Upper lobe of right lung (tissue), 1 donor: ENCODE measurements at regions not wholly inside any gene's neighbourhood (a gene's known extent, or its start where the extent isn't known, plus 50 kb on each side); places are given as distances from the start of the nearest gene placed in this dataset.
"Not testable (repeated sequence)": the region's sequence is repeated elsewhere in the genome, so short reads cannot be mapped to it uniquely, and the experiment has no call there.

Experiments
- ATAC-seq: fragments of 200-7000 bp; cut with Tn5 transposase; one replicate; pipeline ENCODE4 v1.9.1; 2020; ENCODE audit warnings: mild to moderate bottlenecking, moderate library complexity
- DNase-seq: peaks from one replicate; pipeline ENCODE4 v3.0.0-alpha.2; 2020
- H3K27ac ChIP-seq: fragments of 200-600 bp; one replicate; pipeline ENCODE4 v1.8.0; 2022
- H3K27me3 ChIP-seq: fragments of 200-600 bp; one replicate; pipeline ENCODE4 v1.8.0; 2022; ENCODE audit warnings: mild to moderate bottlenecking
- H3K36me3 ChIP-seq: fragments of 200-600 bp; one replicate; pipeline ENCODE4 v1.8.0; 2022
- H3K4me1 ChIP-seq: fragments of 200-600 bp; one replicate; pipeline ENCODE4 v1.8.0; 2022
- H3K4me3 ChIP-seq: fragments of 200-600 bp; one replicate; pipeline ENCODE4 v1.8.0; 2022; ENCODE audit warnings: mild to moderate bottlenecking
- H3K9me3 ChIP-seq: fragments of 200-600 bp; one replicate; pipeline ENCODE4 v1.8.0; 2022
- intact Hi-C: fragments of 100-400 bp; cut with DNase I; formaldehyde crosslinking; loops from one replicate; pipeline ENCODE4 v1.11.0; 2022
- TF ChIP-seq, protein P1 (sequence below): fragments of 200-600 bp; IDR thresholded peaks from one replicate; pipeline ENCODE4 v1.8.0; 2022; ENCODE audit warnings: antibody characterized with exemption
- donor health status: DM: no; HTN: yes; CAD: no; lungs with severe emphysema.

DNA sequence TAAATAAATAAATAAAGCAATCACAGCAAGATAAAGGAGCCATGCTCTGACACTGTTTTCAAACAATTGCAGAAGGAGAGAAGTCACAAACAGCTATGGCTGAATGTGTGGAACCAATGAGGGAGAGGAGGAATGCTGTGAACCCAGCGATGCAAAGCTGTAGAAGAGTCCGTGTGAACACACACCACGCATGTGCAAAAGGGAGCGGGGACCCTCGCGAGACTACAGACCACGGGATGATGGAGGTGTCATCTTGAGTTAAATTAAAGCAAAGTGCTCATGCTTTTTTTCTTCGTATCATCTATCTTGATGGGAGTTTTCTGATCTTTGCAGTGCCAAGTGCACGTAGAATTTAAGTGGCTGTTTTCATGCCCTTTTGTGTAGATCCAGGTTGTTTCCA, 123.8 kb upstream of the CDH5 start:
- intact Hi-C loops: no loop called here
- H3K36me3 ChIP-seq: no peaks in the 10 kb centered on the region
- H3K27ac ChIP-seq: no peak overlapping the region
- TF ChIP-seq, protein P1, sequence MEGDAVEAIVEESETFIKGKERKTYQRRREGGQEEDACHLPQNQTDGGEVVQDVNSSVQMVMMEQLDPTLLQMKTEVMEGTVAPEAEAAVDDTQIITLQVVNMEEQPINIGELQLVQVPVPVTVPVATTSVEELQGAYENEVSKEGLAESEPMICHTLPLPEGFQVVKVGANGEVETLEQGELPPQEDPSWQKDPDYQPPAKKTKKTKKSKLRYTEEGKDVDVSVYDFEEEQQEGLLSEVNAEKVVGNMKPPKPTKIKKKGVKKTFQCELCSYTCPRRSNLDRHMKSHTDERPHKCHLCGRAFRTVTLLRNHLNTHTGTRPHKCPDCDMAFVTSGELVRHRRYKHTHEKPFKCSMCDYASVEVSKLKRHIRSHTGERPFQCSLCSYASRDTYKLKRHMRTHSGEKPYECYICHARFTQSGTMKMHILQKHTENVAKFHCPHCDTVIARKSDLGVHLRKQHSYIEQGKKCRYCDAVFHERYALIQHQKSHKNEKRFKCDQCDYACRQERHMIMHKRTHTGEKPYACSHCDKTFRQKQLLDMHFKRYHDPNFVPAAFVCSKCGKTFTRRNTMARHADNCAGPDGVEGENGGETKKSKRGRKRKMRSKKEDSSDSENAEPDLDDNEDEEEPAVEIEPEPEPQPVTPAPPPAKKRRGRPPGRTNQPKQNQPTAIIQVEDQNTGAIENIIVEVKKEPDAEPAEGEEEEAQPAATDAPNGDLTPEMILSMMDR: no peak
- H3K9me3 ChIP-seq: no peaks in the 10 kb centered on the region
- DNase-seq: peak; percentile 5
- H3K27me3 ChIP-seq: no peaks in the 10 kb centered on the region
- no peaks in the 10 kb centered on the region for H3K4me1 ChIP-seq
- no peak for ATAC-seq
- no peak overlapping the region for H3K4me3 ChIP-seq

DNA sequence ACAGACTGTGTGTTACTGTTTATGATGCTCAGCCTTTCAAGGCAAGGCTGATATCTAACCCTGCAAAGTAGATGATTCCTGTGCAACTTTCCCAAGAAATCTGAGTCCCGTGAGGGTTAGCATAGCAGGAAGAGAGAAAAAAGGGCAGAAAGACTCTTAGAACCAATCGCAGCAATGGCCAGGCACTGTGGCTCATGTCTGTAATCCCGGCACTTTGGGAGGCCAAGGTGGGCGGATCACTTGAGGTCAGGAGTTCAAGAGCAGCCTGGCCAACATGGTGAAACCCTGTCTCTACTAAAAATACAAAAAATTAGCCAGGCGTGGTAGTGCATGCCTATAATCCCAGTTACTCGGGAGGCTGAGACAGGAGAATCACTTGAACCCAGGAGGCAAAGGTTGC, 124.3 kb upstream of the CDH5 start:
- DNase-seq: peak; percentile 11
- ATAC-seq: not testable (repeated sequence)

DNA sequence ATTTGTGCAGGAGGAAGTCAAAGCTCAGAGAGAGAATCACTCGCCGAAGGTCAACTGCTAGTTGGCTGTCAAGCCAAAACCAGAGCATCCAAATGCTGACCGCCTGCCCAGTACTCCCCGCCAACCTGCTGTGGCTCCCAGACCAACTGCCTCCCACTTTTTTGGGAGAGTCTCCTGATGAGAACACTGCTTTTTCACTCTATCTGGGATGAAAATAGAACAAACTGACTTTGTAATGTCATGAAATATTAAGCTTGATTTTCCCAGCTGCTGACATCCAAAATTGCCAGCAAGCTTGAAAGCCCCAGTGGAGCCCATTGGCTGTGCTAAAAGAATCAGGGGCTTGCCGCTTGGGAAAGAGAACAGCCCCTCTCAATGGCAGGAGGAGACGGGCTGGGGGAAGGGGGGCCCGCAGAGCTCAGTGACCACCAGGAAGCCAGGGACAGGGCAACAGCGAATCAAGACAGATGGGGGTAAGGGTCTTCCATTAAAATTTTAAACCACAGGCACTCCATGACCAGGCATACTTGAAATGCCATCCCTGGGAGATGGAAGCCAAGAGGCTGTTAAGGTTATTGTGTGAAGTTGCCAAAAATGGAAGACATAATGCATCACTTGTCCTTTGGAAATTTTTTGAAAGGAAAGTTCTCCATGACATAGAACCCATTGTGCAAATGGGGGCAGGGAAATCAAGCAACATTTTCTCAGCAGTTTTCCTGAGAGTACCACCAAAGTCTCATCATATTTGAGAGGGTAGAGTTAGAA, 125.7 kb upstream of the CDH5 start:
- no peak for DNase-seq
- H3K4me3 ChIP-seq: no peak overlapping the region
- H3K36me3 ChIP-seq: no peaks in the 10 kb centered on the region
- H3K9me3 ChIP-seq: no peaks in the 10 kb centered on the region
- no peak for ATAC-seq
- intact Hi-C loops: no loop called here
- no peak overlapping the region for H3K27ac ChIP-seq
- no peaks in the 10 kb centered on the region for H3K27me3 ChIP-seq
- TF ChIP-seq, protein P1: no peak
- no peaks in the 10 kb centered on the region for H3K4me1 ChIP-seq

More for the DNA sequence above, 124.3 kb upstream of the CDH5 start:
- H3K4me1 ChIP-seq, H3K27ac ChIP-seq, intact Hi-C loops, H3K9me3 ChIP-seq, H3K36me3 ChIP-seq, H3K27me3 ChIP-seq, H3K4me3 ChIP-seq: not testable (repeated sequence)

DNA sequence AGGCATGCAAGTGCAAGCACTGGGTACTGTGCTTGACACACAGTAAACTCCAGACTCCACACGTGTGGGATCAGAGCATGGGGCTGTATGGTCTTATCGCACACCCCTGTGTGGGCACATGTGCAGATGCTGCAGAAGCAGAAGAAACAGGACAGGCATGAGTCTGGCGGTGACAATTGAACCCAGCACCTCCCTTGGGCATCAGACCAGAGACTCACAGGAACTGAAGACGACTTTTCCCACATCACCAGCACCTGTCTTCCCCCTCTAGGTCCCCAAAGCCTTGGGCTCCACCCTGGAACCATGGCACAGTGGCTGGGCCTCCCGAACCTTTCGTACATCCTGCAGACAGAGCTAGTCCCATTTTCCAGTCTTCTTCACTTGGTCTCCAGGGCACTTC, 126.4 kb upstream of the CDH5 start:
- H3K27ac ChIP-seq: no peak overlapping the region
- no peaks in the 10 kb centered on the region for H3K9me3 ChIP-seq
- no peak overlapping the region for H3K4me3 ChIP-seq
- no peaks in the 10 kb centered on the region for H3K4me1 ChIP-seq
- intact Hi-C loops: no loop called here
- TF ChIP-seq, protein P1: no peak
- ATAC-seq (no peak), DNase-seq (peak; percentile 13)
- no peaks in the 10 kb centered on the region for H3K27me3 ChIP-seq
- H3K36me3 ChIP-seq: no peaks in the 10 kb centered on the region

DNA sequence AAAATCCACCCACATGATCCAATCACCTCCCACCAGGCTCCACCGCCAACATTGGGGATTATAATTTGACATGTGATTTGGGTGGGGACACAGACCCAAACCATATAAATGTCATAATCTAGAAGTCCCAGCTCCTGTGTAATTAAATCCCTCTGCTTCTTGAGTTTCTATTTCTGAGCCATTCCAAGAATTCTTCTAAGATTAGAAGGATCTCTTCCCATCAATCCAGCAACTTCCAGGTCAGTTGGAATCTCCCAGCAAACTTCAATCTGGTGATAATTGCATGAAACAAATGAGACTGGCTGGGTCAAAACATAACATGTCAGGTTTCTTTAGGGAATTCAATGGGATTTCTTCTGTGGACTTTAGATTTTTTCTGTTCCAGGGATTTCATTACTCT, 127.8 kb upstream of the CDH5 start:
- TF ChIP-seq, protein P1: no peak
- Histone ChIP-seq H3K4me3 (no peak overlapping the region), H3K4me1 (no peaks in the 10 kb centered on the region), H3K27ac (no peak overlapping the region), H3K27me3 (no peaks in the 10 kb centered on the region), H3K9me3 (no peaks in the 10 kb centered on the region), H3K36me3 (no peaks in the 10 kb centered on the region)
- ATAC-seq (no peak), DNase-seq (no peak)
- intact Hi-C loops: no loop called here

DNA sequence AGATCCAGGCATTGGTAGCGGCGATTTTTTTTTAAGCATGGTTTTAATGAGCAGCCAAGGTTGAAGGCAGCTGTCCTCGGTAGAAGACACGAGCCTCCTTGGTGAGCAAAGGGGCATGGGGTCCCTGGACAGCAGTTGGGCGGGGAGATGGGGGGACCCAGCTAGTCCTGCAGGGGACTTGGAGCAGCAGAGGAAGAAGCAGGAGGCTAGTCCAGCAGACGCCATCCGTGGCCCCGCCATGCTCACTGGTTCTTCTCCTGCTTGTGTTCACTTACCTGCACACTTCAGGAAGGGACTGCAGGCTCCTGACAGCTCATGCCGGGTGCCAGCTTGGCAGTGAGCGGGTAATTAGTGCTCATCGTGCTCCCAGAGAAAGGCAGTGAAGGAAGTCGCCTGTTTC, 130.2 kb upstream of the CDH5 start:
- intact Hi-C loops: no loop called here
- H3K4me1 ChIP-seq: no peaks in the 10 kb centered on the region
- H3K9me3 ChIP-seq: no peaks in the 10 kb centered on the region
- H3K27me3 ChIP-seq: no peaks in the 10 kb centered on the region
- no peaks in the 10 kb centered on the region for H3K36me3 ChIP-seq
- TF ChIP-seq, protein P1: no peak
- no peak overlapping the region for H3K27ac ChIP-seq
- DNase-seq: no peak
- H3K4me3 ChIP-seq: no peak overlapping the region
- ATAC-seq: no peak
